B cell (primary cell): ENCODE measurements at regions not wholly inside any gene's neighbourhood (a gene's known extent, or its start where the extent isn't known, plus 50 kb on each side); places are given as distances from the start of the nearest gene placed in this dataset.

Experiments used
- ATAC-seq: fragments of 200-7000 bp; cut with Tn5 transposase; one replicate; pipeline ENCODE4 v1.10.0; 2021; ENCODE audit warnings: low read depth, mild to moderate bottlenecking, moderate number of reproducible peaks, moderate library complexity
- CTCF ChIA-PET: fragments of 350-600 bp; sonication (Branson Sonifier 250); formaldehyde crosslinking; loops from one replicate; lab custom pipeline; 2021; ENCODE audit warnings: antibody characterized with exemption, inconsistent platforms; lab: Charles Lee
- POLR2A ChIA-PET: fragments of 350-600 bp; sonication (Branson Sonifier 250); formaldehyde crosslinking; loops from one replicate; lab custom pipeline; 2021; ENCODE audit warnings: antibody characterized with exemption; lab: Charles Lee
- DNase-seq: peaks from one replicate; pipeline ENCODE4 v3.0.0; 2013
- H2AFZ ChIP-seq: 2 replicates; pipeline ENCODE4 v1.6.1; 2012; ENCODE audit warnings: mild to moderate bottlenecking, low read depth, low read length; ENCODE audit not compliant: insufficient read depth, poor library complexity, severe bottlenecking
- H3K27ac ChIP-seq, 2 donors: 1 replicate in 1 of 2; 2 replicates in 1 of 2; pipeline ENCODE4 v1.5.1; 2012 to 2013; ENCODE audit warnings: low read length in 2 of 2, mild to moderate bottlenecking in 2 of 2, moderate library complexity in 1 of 2
- H3K27me3 ChIP-seq, 4 experiments: fragments of 200-600 bp in 1 of 4; sonication (generic) in 1 of 4; replicated peaks in 1 of 4; 1 replicate in 2 of 4; 2 replicates in 2 of 4; pipeline versions ENCODE4 v1.6.1 to v1.7.0; 2013 to 2016; ENCODE audit warnings: low read length in 3 of 4, mild to moderate bottlenecking in 2 of 4, mixed read lengths in 1 of 4, moderate library complexity in 1 of 4; ENCODE audit not compliant: insufficient read depth in 4 of 4, control insufficient read depth in 3 of 4; ENCODE audit errors: control extremely low read depth in 1 of 4
- H3K36me3 ChIP-seq, 2 experiments: replicated peaks in 1 of 2; 1 replicate in 1 of 2; 2 replicates in 1 of 2; pipeline versions ENCODE4 v1.6.1 to v1.7.1; 2013; ENCODE audit warnings: low read length in 1 of 2; ENCODE audit not compliant: insufficient read depth in 2 of 2, control insufficient read depth in 1 of 2; ENCODE audit errors: control extremely low read depth in 1 of 2, extremely low read depth in 1 of 2
- H3K4me1 ChIP-seq, 2 donors: fragments of 200-600 bp in 1 of 2; sonication (generic) in 1 of 2; 1 replicate in 1 of 2; 2 replicates in 1 of 2; pipeline versions ENCODE4 v1.5.1 to v1.6.1; 2013 to 2017; ENCODE audit warnings: low read length in 2 of 2; ENCODE audit not compliant: control insufficient read depth in 2 of 2, insufficient read depth in 2 of 2
- H3K4me2 ChIP-seq: replicated peaks from 2 replicates; pipeline ENCODE3; 2012; ENCODE audit warnings: mild to moderate bottlenecking, low read depth, low read length; ENCODE audit not compliant: poor library complexity, severe bottlenecking
- H3K4me3 ChIP-seq, 5 experiments: fragments of 200-600 bp in 1 of 5; sonication (generic) in 1 of 5; 1 replicate in 3 of 5; 2 replicates in 2 of 5; pipeline versions ENCODE4 v1.5.1 to v1.7.0; 2011 to 2016; ENCODE audit warnings: low read length in 4 of 5, mild to moderate bottlenecking in 4 of 5, low read depth in 2 of 5, control low read depth in 1 of 5, moderate library complexity in 1 of 5; ENCODE audit not compliant: insufficient read depth in 1 of 5; ENCODE audit errors: control extremely low read depth in 1 of 5, extremely low read depth in 1 of 5
- H3K79me2 ChIP-seq: fragments of 200-600 bp; sonication (generic); one replicate; pipeline ENCODE4 v1.6.0; 2016; ENCODE audit warnings: low read length; ENCODE audit not compliant: control insufficient read depth, insufficient read depth
- H3K9ac ChIP-seq: fragments of 200-600 bp; sonication (generic); 2 replicates; pipeline ENCODE4 v1.6.1; 2017; ENCODE audit warnings: mild to moderate bottlenecking, low read length, moderate library complexity
- H3K9me3 ChIP-seq, 3 donors: one replicate each; pipeline versions ENCODE4 v1.6.1 to v1.7.1; 2013; ENCODE audit warnings: low read length in 2 of 3; ENCODE audit not compliant: control insufficient read depth in 2 of 3, insufficient read depth in 1 of 3; ENCODE audit errors: control extremely low read depth in 1 of 3
- H4K20me1 ChIP-seq: 2 replicates; pipeline ENCODE4 v1.6.0; 2012; ENCODE audit warnings: mild to moderate bottlenecking, low read length; ENCODE audit not compliant: insufficient read depth, control insufficient read depth, poor library complexity, severe bottlenecking
- H3K27ac Mint-ChIP-seq: one replicate; pipeline ENCODE4 v1.8.0; 2021; ENCODE audit warnings: mixed read lengths
- H3K27me3 Mint-ChIP-seq: one replicate; pipeline ENCODE4 v1.8.0; 2021; ENCODE audit warnings: mixed read lengths
- H3K4me1 Mint-ChIP-seq: one replicate; pipeline ENCODE4 v1.8.0; 2021; ENCODE audit warnings: mixed read lengths
- H3K4me3 Mint-ChIP-seq: one replicate; pipeline ENCODE4 v1.8.0; 2021; ENCODE audit warnings: mixed read lengths
- H3K9me3 Mint-ChIP-seq: one replicate; pipeline ENCODE4 v1.8.0; 2022; ENCODE audit warnings: mixed read lengths; ENCODE audit not compliant: insufficient read depth
- EZH2 ChIP-seq: IDR thresholded peaks from 2 replicates; pipeline ENCODE4 v1.6.1; 2012; ENCODE audit warnings: borderline replicate concordance, low read depth, mild to moderate bottlenecking, moderate library complexity, low read length; ENCODE audit not compliant: insufficient read depth, poor library complexity, severe bottlenecking
- WGBS: methylation state at CpG from one replicate; pipeline ENCODE4 v1.1.5; 2013; ENCODE audit warnings: missing lambda C conversion rate; ENCODE audit not compliant: insufficient coverage; 5-methylcytosine and 5-hydroxymethylcytosine counted together
- intact Hi-C: fragments of 100-400 bp; cut with micrococcal nuclease; formaldehyde crosslinking; loops from one replicate; pipeline ENCODE4 v1.10.0; 2022
- TF ChIP-seq, protein P1 (sequence below): fragments of 200-600 bp; IDR thresholded peaks from one replicate; pipeline ENCODE4 v1.8.0; 2022; ENCODE audit warnings: antibody characterized with exemption, mild to moderate bottlenecking

DNA sequence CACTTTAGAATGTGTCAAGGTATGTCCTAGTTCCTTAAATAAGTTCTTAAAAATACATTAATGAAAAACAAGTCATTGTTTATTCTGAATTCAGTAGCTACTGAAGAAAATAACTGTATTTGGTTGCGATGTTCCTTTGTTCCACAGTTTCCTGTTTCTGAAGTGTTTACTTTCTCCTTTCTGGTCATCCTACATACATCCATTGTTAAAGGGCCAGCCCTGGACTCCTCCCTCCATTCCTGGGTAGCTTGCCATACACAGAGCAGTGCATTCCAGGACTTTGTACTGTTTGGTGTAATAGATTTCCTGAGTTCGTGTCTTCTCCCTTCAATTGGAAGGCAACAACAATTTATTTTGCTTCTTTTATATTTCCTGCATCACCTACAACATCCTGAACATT is 845.4 kb upstream of the CXADR start:
- ATAC-seq = no peak
- ChIA-PET CTCF (no interaction called here), POLR2A (no interaction called here)
- Histone ChIP-seq H4K20me1 (no peaks in the 10 kb centered on the region), H2AFZ (no peak overlapping the region), H3K4me3 (no peak overlapping the region), H3K9me3 (peaks cover 0 to 4% (median 0%) of the 10 kb centered on the region in 3 donors), H3K79me2 (no peaks in the 10 kb centered on the region), H3K36me3 (no peaks in the 10 kb centered on the region), H3K27me3 (no peaks in the 10 kb centered on the region), H3K9ac (no peak overlapping the region), H3K4me1 (no peaks in the 10 kb centered on the region), H3K27ac (no peak overlapping the region), H3K4me2 (no peak overlapping the region)
- H3K4me1 Mint-ChIP-seq = no peaks in the 10 kb centered on the region
- no peak for DNase-seq
- H3K9me3 Mint-ChIP-seq = peaks cover 2% of the 10 kb centered on the region
- TF ChIP-seq, protein P1, sequence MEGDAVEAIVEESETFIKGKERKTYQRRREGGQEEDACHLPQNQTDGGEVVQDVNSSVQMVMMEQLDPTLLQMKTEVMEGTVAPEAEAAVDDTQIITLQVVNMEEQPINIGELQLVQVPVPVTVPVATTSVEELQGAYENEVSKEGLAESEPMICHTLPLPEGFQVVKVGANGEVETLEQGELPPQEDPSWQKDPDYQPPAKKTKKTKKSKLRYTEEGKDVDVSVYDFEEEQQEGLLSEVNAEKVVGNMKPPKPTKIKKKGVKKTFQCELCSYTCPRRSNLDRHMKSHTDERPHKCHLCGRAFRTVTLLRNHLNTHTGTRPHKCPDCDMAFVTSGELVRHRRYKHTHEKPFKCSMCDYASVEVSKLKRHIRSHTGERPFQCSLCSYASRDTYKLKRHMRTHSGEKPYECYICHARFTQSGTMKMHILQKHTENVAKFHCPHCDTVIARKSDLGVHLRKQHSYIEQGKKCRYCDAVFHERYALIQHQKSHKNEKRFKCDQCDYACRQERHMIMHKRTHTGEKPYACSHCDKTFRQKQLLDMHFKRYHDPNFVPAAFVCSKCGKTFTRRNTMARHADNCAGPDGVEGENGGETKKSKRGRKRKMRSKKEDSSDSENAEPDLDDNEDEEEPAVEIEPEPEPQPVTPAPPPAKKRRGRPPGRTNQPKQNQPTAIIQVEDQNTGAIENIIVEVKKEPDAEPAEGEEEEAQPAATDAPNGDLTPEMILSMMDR = no peak
- no CpG with 5 or more reads among the region's 2 CpGs for WGBS
- no peak overlapping the region for H3K4me3 Mint-ChIP-seq
- no peaks in the 10 kb centered on the region for H3K27me3 Mint-ChIP-seq
- H3K27ac Mint-ChIP-seq = no peak overlapping the region
- intact Hi-C loops = no loop called here

DNA sequence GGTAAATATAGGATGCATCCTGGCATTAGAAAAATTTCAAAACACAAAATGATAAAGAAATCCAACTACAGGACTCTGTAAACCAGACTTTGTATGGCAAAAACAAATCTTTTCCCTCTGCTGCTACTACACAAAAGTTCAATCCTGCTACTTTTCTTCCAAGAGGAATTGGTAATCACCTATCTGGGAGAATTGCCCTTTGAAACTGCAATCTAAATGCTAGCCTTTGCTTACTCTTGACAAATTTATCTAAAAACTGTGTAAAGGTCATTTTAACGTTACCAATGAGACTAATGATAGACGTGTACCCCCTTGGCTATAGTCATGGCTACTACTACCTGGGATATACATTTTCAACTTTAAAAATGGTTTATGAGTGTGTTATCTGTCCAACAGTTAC is 837.9 kb upstream of the CXADR start:
- no peak overlapping the region for H3K9ac ChIP-seq
- Mint-ChIP-seq H3K4me3 (no peak overlapping the region), H3K9me3 (peaks cover 6% of the 10 kb centered on the region), H3K4me1 (no peaks in the 10 kb centered on the region), H3K27me3 (no peaks in the 10 kb centered on the region), H3K27ac (no peak overlapping the region)
- no peak overlapping the region for H3K27ac ChIP-seq
- no peaks in the 10 kb centered on the region for H3K9me3 ChIP-seq
- intact Hi-C loops = no loop called here
- no peaks in the 10 kb centered on the region for H3K4me1 ChIP-seq
- no peaks in the 10 kb centered on the region for H4K20me1 ChIP-seq
- no CpG with 5 or more reads among the region's 2 CpGs for WGBS
- H2AFZ ChIP-seq = no peak overlapping the region
- no peaks in the 10 kb centered on the region for H3K36me3 ChIP-seq
- no peaks in the 10 kb centered on the region for H3K79me2 ChIP-seq
- H3K4me3 ChIP-seq = no peak overlapping the region
- ChIA-PET CTCF (no interaction called here), POLR2A (no interaction called here)
- DNase-seq = no peak
- H3K27me3 ChIP-seq = no peaks in the 10 kb centered on the region
- ATAC-seq = no peak
- no peak overlapping the region for H3K4me2 ChIP-seq
- TF ChIP-seq EZH2 = no peak
- TF ChIP-seq, protein P1 = no peak
